GM12878 (cell line): ENCODE measurements at regions not wholly inside any gene's neighbourhood (a gene's known extent, or its start where the extent isn't known, plus 50 kb on each side); places are given as distances from the start of the nearest gene placed in this dataset.

Experiments
- ATAC-seq: fragments of 200-7000 bp; cut with Tn5 transposase; 3 replicates; pipeline ENCODE4 v1.9.1; 2020; ENCODE audit warnings: mild to moderate bottlenecking, moderate library complexity
- BruUV-seq: library from RNA; stranded (reverse); fragments of 400-500 nt; replicated peaks from 2 replicates; lab custom pipeline; 2021; lab: Mats Ljungman, UMichigan
- CTCF ChIA-PET: fragments of 300-600 bp; sonication (Branson Sonifier 250); formaldehyde crosslinking; extraction: SDS; loops from one replicate; lab custom pipeline; 2021; ENCODE audit warnings: inconsistent platforms; lab: Yijun Ruan, JAX
- POLR2A ChIA-PET: fragments of 350-600 bp; formaldehyde crosslinking; extraction: SDS; loops from one replicate; lab custom pipeline; 2021; ENCODE audit warnings: inconsistent platforms; lab: Charles Lee
- RAD21 ChIA-PET: fragments of 300-600 bp; sonication (Branson Sonifier 250); formaldehyde crosslinking; loops from one replicate; lab custom pipeline; 2023; ENCODE audit warnings: antibody characterized with exemption; ENCODE audit not compliant: unreplicated experiment; lab: Charles Lee
- SMC1A ChIA-PET: fragments of 300-600 bp; sonication (Branson Sonifier 250); formaldehyde crosslinking; loops from one replicate; lab custom pipeline; 2023; ENCODE audit not compliant: unreplicated experiment, uncharacterized antibody; lab: Charles Lee
- DNase-seq: peaks from one replicate; pipeline ENCODE4 v3.0.0-alpha.2; 2011; ENCODE audit warnings: low read depth, low spot score
- FAIRE-seq: peaks from 3 replicates; lab custom pipeline; 2011; peaks lifted over from hg19 to GRCh38; lab: Jason Lieb, UNC
- H2AFZ ChIP-seq: 2 replicates; pipeline ENCODE4 v1.6.0; 2011; ENCODE audit warnings: low read depth, low read length, control low read depth; ENCODE audit not compliant: control insufficient read depth
- H3K27ac ChIP-seq: 2 replicates; pipeline ENCODE4 v1.5.1; 2011; ENCODE audit warnings: control low read depth; ENCODE audit not compliant: control insufficient read depth, insufficient read depth
- H3K27me3 ChIP-seq, 2 experiments: replicated peaks in 1 of 2; 2 replicates each; pipeline versions ENCODE4 v1.6.0 to v1.6.1; 2011; ENCODE audit warnings: low read length in 1 of 2; ENCODE audit not compliant: control insufficient read depth in 2 of 2, insufficient read depth in 2 of 2
- H3K36me3 ChIP-seq, 2 experiments: 2 replicates each; pipeline ENCODE4 v1.5.1; 2011; ENCODE audit warnings: low read length in 1 of 2; ENCODE audit not compliant: control insufficient read depth in 2 of 2, insufficient read depth in 2 of 2
- H3K4me1 ChIP-seq: 2 replicates; pipeline ENCODE4 v1.6.1; 2011; ENCODE audit warnings: mild to moderate bottlenecking, low read length, moderate library complexity, mixed read lengths; ENCODE audit not compliant: control insufficient read depth, insufficient read depth
- H3K4me2 ChIP-seq: 2 replicates; pipeline ENCODE4 v1.6.0; 2011; ENCODE audit warnings: control low read depth; ENCODE audit not compliant: control insufficient read depth, insufficient read depth
- H3K4me3 ChIP-seq: fragments of 200-600 bp; sonication (generic); 2 replicates; pipeline ENCODE4 v1.5.1; 2016
- H3K79me2 ChIP-seq: 2 replicates; pipeline ENCODE4 v1.6.0; 2011; ENCODE audit warnings: low read length; ENCODE audit not compliant: control insufficient read depth, insufficient read depth
- H3K9ac ChIP-seq: 2 replicates; pipeline ENCODE4 v1.8.0; 2011; ENCODE audit warnings: low read length, control low read depth, mixed read lengths; ENCODE audit not compliant: control insufficient read depth, insufficient read depth
- H3K9me3 ChIP-seq: replicated peaks from 3 replicates; pipeline ENCODE4 v1.5.1; 2011; ENCODE audit warnings: mild to moderate bottlenecking, low read length; ENCODE audit not compliant: control insufficient read depth, insufficient read depth
- H4K20me1 ChIP-seq: 2 replicates; pipeline ENCODE4 v1.6.0; 2011; ENCODE audit not compliant: control insufficient read depth, insufficient read depth
- CHD2 ChIP-seq: IDR thresholded peaks from 2 replicates; pipeline ENCODE4 v1.6.1; 2011; ENCODE audit warnings: low read depth, low read length, improper control_type of control experiment, borderline replicate concordance
- HCFC1 ChIP-seq: fragments of 150-350 bp; IDR thresholded peaks from 2 replicates; pipeline ENCODE4 v1.6.1; 2014; ENCODE audit warnings: low read length
- NFXL1 ChIP-seq: fragments of 450-650 bp; IDR thresholded peaks from 2 replicates; pipeline ENCODE4 v1.6.1; 2017; ENCODE audit warnings: antibody characterized with exemption, mild to moderate bottlenecking, borderline replicate concordance
- POLR2A ChIP-seq: IDR thresholded peaks from 2 replicates; pipeline ENCODE4 v1.6.1; 2011; ENCODE audit warnings: low read depth, mild to moderate bottlenecking, low read length
- POLR2AphosphoS5 ChIP-seq: IDR thresholded peaks from 2 replicates; pipeline ENCODE4 v1.6.1; 2011; ENCODE audit warnings: mild to moderate bottlenecking, low read length, inconsistent platforms
- RAD21 ChIP-seq: IDR thresholded peaks from 2 replicates; pipeline ENCODE4 v1.6.1; 2011; ENCODE audit warnings: mild to moderate bottlenecking, low read depth, low read length, moderate library complexity; ENCODE audit not compliant: insufficient read depth
- RB1 ChIP-seq: fragments of 450-650 bp; formaldehyde crosslinking; IDR thresholded peaks from 2 replicates; pipeline ENCODE4 v1.6.1; 2017; ENCODE audit warnings: mild to moderate bottlenecking, borderline replicate concordance
- SREBF2 ChIP-seq: IDR thresholded peaks from 2 replicates; pipeline ENCODE4 v1.6.1; 2012; ENCODE audit warnings: mild to moderate bottlenecking, low read length
- SUPT20H ChIP-seq: IDR thresholded peaks from 2 replicates; pipeline ENCODE4 v1.6.1; 2011; ENCODE audit warnings: low read depth, mild to moderate bottlenecking, low read length, moderate library complexity, borderline replicate concordance; ENCODE audit not compliant: control insufficient read depth
- TCF7 ChIP-seq: IDR thresholded peaks from 2 replicates; pipeline ENCODE4 v1.6.1; 2014; ENCODE audit warnings: antibody characterized with exemption, borderline replicate concordance
- WGBS: methylation state at CpG from one replicate; pipeline ENCODE4 v1.1.6; 2016; ENCODE audit warnings: low lambda C conversion rate; ENCODE audit not compliant: insufficient replicate concordance, insufficient coverage; ENCODE audit errors: missing lambda C conversion rate; 5-methylcytosine and 5-hydroxymethylcytosine counted together
- in situ Hi-C: fragments of 300-500 bp; cut with MboI; formaldehyde crosslinking; loops from 9 replicates; pipeline ENCODE4 v1.14.3; 2018; ENCODE audit warnings: mixed read lengths
- intact Hi-C: fragments of 100-400 bp; cut with micrococcal nuclease; formaldehyde crosslinking; loops from one replicate; pipeline ENCODE4 v1.14.2; 2022; ENCODE audit not compliant: unreplicated experiment
- TF ChIP-seq, protein P1 (sequence below): fragments of 450-650 bp; IDR thresholded peaks from 2 replicates; pipeline ENCODE4 v1.6.1; 2017; ENCODE audit warnings: mild to moderate bottlenecking, low read depth, inconsistent platforms; ENCODE audit not compliant: poor library complexity, severe bottlenecking
- TF ChIP-seq, protein P2 (sequence below): fragments of 450-650 bp; IDR thresholded peaks from 2 replicates; pipeline ENCODE4 v1.6.1; 2016; ENCODE audit warnings: mild to moderate bottlenecking

GRCh38 chr20:12353842-12354241, 436.1 kb downstream of the BTBD3 start (continued):
- TF ChIP-seq HCFC1: no peak
- no peak for TF ChIP-seq SREBF2
- no peak for TF ChIP-seq POLR2AphosphoS5
- TF ChIP-seq, protein P1, sequence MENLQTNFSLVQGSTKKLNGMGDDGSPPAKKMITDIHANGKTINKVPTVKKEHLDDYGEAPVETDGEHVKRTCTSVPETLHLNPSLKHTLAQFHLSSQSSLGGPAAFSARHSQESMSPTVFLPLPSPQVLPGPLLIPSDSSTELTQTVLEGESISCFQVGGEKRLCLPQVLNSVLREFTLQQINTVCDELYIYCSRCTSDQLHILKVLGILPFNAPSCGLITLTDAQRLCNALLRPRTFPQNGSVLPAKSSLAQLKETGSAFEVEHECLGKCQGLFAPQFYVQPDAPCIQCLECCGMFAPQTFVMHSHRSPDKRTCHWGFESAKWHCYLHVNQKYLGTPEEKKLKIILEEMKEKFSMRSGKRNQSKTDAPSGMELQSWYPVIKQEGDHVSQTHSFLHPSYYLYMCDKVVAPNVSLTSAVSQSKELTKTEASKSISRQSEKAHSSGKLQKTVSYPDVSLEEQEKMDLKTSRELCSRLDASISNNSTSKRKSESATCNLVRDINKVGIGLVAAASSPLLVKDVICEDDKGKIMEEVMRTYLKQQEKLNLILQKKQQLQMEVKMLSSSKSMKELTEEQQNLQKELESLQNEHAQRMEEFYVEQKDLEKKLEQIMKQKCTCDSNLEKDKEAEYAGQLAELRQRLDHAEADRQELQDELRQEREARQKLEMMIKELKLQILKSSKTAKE: no peak
- no peak for TF ChIP-seq TCF7
- no peak for TF ChIP-seq CHD2
- TF ChIP-seq, protein P2, sequence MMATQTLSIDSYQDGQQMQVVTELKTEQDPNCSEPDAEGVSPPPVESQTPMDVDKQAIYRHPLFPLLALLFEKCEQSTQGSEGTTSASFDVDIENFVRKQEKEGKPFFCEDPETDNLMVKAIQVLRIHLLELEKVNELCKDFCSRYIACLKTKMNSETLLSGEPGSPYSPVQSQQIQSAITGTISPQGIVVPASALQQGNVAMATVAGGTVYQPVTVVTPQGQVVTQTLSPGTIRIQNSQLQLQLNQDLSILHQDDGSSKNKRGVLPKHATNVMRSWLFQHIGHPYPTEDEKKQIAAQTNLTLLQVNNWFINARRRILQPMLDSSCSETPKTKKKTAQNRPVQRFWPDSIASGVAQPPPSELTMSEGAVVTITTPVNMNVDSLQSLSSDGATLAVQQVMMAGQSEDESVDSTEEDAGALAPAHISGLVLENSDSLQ: no peak
- TF ChIP-seq SUPT20H: no peak

DNA sequence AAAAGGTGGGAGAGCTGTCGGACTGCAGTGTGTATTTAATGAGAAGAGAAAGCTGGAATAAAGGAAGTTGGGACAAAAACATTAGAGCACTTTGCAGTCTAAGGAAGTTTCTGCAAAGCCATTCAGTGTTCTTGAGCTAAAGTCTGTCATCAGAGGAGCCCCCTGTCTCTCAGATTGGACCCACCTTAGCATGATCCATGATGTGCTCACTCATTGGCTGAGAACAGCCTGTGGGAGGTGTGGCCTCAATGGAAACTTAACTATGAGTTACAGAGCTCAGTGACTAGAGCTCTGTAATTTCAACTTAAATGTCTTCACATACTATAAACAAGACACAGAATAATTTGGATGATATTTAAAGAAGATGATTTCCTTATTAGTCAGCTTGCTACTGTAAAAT, 437.0 kb downstream of the BTBD3 start:
- no peak overlapping the region for H2AFZ ChIP-seq
- WGBS: 0% methylated on average over 1 of the region's 1 CpG
- H3K27ac ChIP-seq: no peak overlapping the region
- H4K20me1 ChIP-seq: no peaks in the 10 kb centered on the region
- ChIA-PET RAD21 (no interaction called here), CTCF (no interaction called here), POLR2A (no interaction called here)
- H3K4me3 ChIP-seq: no peak overlapping the region
- in situ Hi-C loops (no loop called here), intact Hi-C loops (no loop called here)
- H3K36me3 ChIP-seq: no peaks in the 10 kb centered on the region
- no peak for ATAC-seq
- H3K9me3 ChIP-seq: no peaks in the 10 kb centered on the region
- BruUV-seq: no TSS peak
- no peak overlapping the region for H3K9ac ChIP-seq
- no peaks in the 10 kb centered on the region for H3K79me2 ChIP-seq
- FAIRE-seq: no peak
- DNase-seq: no peak
- TF ChIP-seq RAD21 (no peak), POLR2A (no peak), NFXL1 (no peak), RB1 (no peak), POLR2AphosphoS5 (no peak)
- TF ChIP-seq, all 136 proteins: peak for 0
- Histone ChIP-seq H3K4me2 (no peak overlapping the region), H3K4me1 (no peaks in the 10 kb centered on the region), H3K27me3 (no peaks in the 10 kb centered on the region)
- SMC1A ChIA-PET: interaction anchor here (1.3 to 1.5 kb wide), 2 partner anchors 24 to 425 kb away, joined by 3 read pairs; no protein-coding TSS in a partner anchor
